MCF 10A (cell line): ENCODE measurements at regions not wholly inside any gene's neighbourhood (a gene's known extent, or its start where the extent isn't known, plus 50 kb on each side); places are given as distances from the start of the nearest gene placed in this dataset.

Experiments
- BruUV-seq: library from RNA; stranded (reverse); fragments of 400-500 nt; replicated peaks from 2 replicates; lab custom pipeline; 2021; lab: Mats Ljungman, UMichigan
- CTCF ChIA-PET: fragments of 300-600 bp; sonication (Branson Sonifier 250); formaldehyde crosslinking; extraction: SDS; loops from one replicate; lab custom pipeline; 2021; ENCODE audit warnings: antibody characterized with exemption, inconsistent platforms; lab: Yijun Ruan, JAX
- POLR2A ChIA-PET: fragments of 300-600, 350-650 bp; sonication (Branson Sonifier 250); formaldehyde crosslinking; extraction: SDS; loops from one replicate; lab custom pipeline; 2020; ENCODE audit warnings: antibody characterized with exemption, inconsistent platforms; lab: Yijun Ruan, JAX
- DNase-seq: peaks from one replicate; pipeline ENCODE4 v3.0.0-alpha.2; 2018; ENCODE audit not compliant: unreplicated experiment
- H3K27ac Mint-ChIP-seq: one replicate; pipeline ENCODE4 v1.8.0; 2022; ENCODE audit warnings: mild to moderate bottlenecking, low read depth, mixed read lengths; ENCODE audit not compliant: unreplicated experiment
- H3K27me3 Mint-ChIP-seq: one replicate; pipeline ENCODE4 v1.8.0; 2022; ENCODE audit warnings: mixed read lengths; ENCODE audit not compliant: insufficient read depth, unreplicated experiment
- H3K36me3 Mint-ChIP-seq: one replicate; pipeline ENCODE4 v1.8.0; 2022; ENCODE audit warnings: mild to moderate bottlenecking, moderate library complexity, mixed read lengths; ENCODE audit not compliant: insufficient read depth, unreplicated experiment
- H3K4me1 Mint-ChIP-seq: one replicate; pipeline ENCODE4 v1.8.0; 2022; ENCODE audit warnings: mixed read lengths; ENCODE audit not compliant: insufficient read depth, unreplicated experiment
- H3K4me3 Mint-ChIP-seq: one replicate; pipeline ENCODE4 v1.8.0; 2022; ENCODE audit warnings: mild to moderate bottlenecking, moderate library complexity, mixed read lengths; ENCODE audit not compliant: unreplicated experiment
- H3K9me3 Mint-ChIP-seq: one replicate; pipeline ENCODE4 v1.8.0; 2022; ENCODE audit warnings: mixed read lengths; ENCODE audit not compliant: unreplicated experiment
- CTCF ChIP-seq: fragments of 200-600 bp; IDR thresholded peaks from one replicate; pipeline ENCODE4 v1.8.0; 2022; ENCODE audit warnings: antibody characterized with exemption, mild to moderate bottlenecking; ENCODE audit not compliant: unreplicated experiment
- intact Hi-C: fragments of 100-400 bp; cut with micrococcal nuclease; formaldehyde crosslinking; loops from 2 replicates; pipeline ENCODE4 v1.14.1; 2022

- TF ChIP-seq CTCF: no peak
- POLR2A ChIA-PET: no interaction called here
- Mint-ChIP-seq H3K9me3 (no peaks in the 10 kb centered on the region), H3K27ac (no peak overlapping the region), H3K4me1 (peaks cover 5% of the 10 kb centered on the region), H3K4me3 (no peak overlapping the region), H3K27me3 (peaks cover 25% of the 10 kb centered on the region), H3K36me3 (no peaks in the 10 kb centered on the region)
- DNase-seq: no peak
- CTCF ChIA-PET: no interaction called here
- intact Hi-C loops: no loop called here
- no TSS peak for BruUV-seq
Observed at GRCh38 chr6:165716886-165717285, 53.8 kb upstream of the PDE10A start.

GRCh38 chr6:165715428-165715827 is 52.4 kb upstream of the PDE10A start:
- no TSS peak for BruUV-seq
- H3K27ac Mint-ChIP-seq: no peak overlapping the region
- peaks cover 23% of the 10 kb centered on the region for H3K27me3 Mint-ChIP-seq
- ChIA-PET CTCF (interaction anchor here (0.6 to 0.9 kb wide), 3 partner anchors 9 to 113 kb away, joined by 3 read pairs; no protein-coding TSS in a partner anchor), POLR2A (no interaction called here)
- no peaks in the 10 kb centered on the region for H3K36me3 Mint-ChIP-seq
- no peaks in the 10 kb centered on the region for H3K9me3 Mint-ChIP-seq
- no peak for DNase-seq
- TF ChIP-seq CTCF: no peak
- no peak overlapping the region for H3K4me3 Mint-ChIP-seq
- peaks cover 5% of the 10 kb centered on the region for H3K4me1 Mint-ChIP-seq
- intact Hi-C loops: no loop called here

- H3K36me3 Mint-ChIP-seq: no peaks in the 10 kb centered on the region
- H3K27me3 Mint-ChIP-seq: peaks cover 18% of the 10 kb centered on the region
- no peaks in the 10 kb centered on the region for H3K9me3 Mint-ChIP-seq
- DNase-seq: no peak
- POLR2A ChIA-PET: no interaction called here
- CTCF ChIA-PET: interaction anchor here (0.6 to 0.9 kb wide), 2 partner anchors 8 to 10 kb away, joined by 3 read pairs; no protein-coding TSS in a partner anchor
- no peak for TF ChIP-seq CTCF
- H3K4me3 Mint-ChIP-seq: no peak overlapping the region
- H3K4me1 Mint-ChIP-seq: peaks cover 5% of the 10 kb centered on the region
- intact Hi-C loops: no loop called here
- BruUV-seq: no TSS peak
- H3K27ac Mint-ChIP-seq: no peak overlapping the region
Observed at GRCh38 chr6:165714907-165715306, 51.9 kb upstream of the PDE10A start.

GRCh38 chr6:165713845-165714466 is 50.9 kb upstream of the PDE10A start:
- H3K27ac Mint-ChIP-seq: no peak overlapping the region
- H3K27me3 Mint-ChIP-seq: peaks cover 8% of the 10 kb centered on the region
- DNase-seq: no peak
- intact Hi-C loops: no loop called here
- no peaks in the 10 kb centered on the region for H3K9me3 Mint-ChIP-seq
- peaks cover 5% of the 10 kb centered on the region for H3K4me1 Mint-ChIP-seq
- H3K36me3 Mint-ChIP-seq: no peaks in the 10 kb centered on the region
- POLR2A ChIA-PET: no interaction called here
- CTCF ChIA-PET: interaction anchor here (0.9 to 1.7 kb wide), 2 partner anchors 9 to 15 kb away, joined by 3 to 6 read pairs; no protein-coding TSS in a partner anchor
- no TSS peak for BruUV-seq
- TF ChIP-seq CTCF: no peak
- no peak overlapping the region for H3K4me3 Mint-ChIP-seq
